GM21360 (cell line): ENCODE measurements at regions not wholly inside any gene's neighbourhood (a gene's known extent, or its start where the extent isn't known, plus 50 kb on each side); places are given as distances from the start of the nearest gene placed in this dataset.

Experiments
- ATAC-seq: cut with Tn5 transposase; IDR thresholded peaks from one replicate; pipeline ENCODE4 v1.9.1; 2021; ENCODE audit warnings: mild to moderate bottlenecking, moderate library complexity; ENCODE audit not compliant: unreplicated experiment

- no peak for ATAC-seq
Observed at GRCh38 chr1:13921190-13921589, 221.2 kb downstream of the PRDM2 start.

DNA sequence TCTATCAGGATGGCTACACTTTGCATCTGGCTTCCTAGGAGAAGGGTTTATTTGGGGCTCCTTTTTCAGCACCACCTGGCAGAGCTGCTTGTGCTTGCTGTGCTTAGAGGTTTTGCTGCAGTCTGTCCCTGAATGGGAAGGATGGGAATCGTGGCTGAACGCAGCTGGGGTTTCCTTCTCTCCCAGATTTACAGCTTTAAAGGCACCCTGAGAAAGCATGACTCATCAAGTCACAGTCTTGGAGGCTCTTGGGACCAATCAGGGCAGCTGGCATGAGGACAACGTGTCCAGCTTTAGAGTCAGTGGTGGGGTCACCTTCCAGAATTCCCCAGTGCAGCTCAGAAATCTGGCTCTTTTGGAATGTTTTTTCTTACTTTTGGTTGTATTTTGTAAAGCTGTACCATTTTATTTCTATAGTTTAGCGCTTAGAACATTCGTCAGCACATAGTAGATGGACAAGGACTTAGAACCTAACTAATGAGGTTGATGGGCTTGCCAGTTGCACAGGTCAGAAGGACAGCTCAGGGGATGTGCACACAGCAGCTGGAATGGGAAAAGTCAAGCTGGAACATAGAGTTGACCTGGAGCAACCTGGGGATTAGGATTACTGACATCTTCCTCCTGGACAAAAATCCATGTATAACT, 222.6 kb downstream of the PRDM2 start:
- ATAC-seq: no peak

DNA sequence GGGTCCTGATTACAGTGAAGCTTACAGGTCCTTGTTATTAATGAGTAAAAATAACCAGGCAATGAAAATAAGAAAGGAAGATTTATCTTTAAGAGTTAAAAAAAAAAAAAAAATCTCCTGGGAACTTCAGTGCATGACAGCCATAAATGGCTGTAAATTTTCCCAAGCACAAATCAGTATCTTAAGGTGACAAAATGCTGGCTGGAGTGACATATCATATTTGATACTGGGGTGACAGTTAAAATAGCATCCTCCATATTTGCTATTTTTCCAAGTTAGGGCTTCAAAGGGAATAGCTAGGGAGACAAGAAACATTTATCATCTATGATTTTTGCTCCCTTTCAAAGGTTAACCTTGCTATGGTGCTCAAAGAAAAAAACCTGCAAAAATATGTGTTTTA, 226.6 kb downstream of the PRDM2 start:
- no peak for ATAC-seq

DNA sequence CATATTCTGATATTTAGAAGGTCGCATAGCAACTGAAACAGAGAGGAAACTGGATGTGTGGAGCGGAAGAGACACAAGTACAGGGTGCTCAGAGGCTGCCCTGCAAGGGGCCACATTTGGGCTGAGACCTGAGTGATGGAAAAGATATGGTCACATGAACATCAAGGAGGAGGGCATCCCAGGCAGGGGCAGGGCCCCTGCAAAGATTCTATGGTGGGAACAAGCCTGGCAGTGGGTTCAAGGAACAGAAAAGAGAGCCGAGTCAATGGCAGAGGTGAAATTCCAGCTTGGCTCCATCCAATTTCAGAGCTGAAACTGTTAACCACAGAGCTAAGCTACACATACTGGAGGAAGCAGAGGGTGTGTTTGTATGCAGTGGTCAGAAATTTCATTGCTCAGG, 227.7 kb downstream of the PRDM2 start:
- ATAC-seq: no peak

- no peak for ATAC-seq
Observed at GRCh38 chr1:13929313-13929712, 229.3 kb downstream of the PRDM2 start.

GRCh38 chr1:13930151-13930550, 230.2 kb downstream of the PRDM2 start:
- no peak for ATAC-seq

GRCh38 chr1:13931226-13931625, 231.2 kb downstream of the PRDM2 start:
- ATAC-seq: no peak

DNA sequence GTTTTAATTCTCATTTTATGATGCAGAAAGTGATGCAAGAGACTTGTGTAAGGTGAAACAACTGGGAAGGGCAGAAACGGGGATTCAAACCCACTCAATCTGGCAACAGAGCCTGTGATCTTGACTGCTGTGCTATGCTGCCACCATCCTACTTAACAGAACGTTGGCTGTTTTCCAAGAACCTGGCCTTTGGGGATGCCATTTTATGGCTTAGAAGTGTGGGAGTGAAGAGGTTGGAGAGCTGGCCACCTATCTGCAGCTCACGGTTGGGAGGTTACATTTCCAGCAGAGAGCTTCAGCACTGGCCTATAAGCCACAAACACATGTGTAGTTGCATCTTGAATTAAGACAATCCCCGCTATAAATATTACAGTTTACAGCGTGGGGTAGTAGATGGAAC, 235.3 kb downstream of the PRDM2 start:
- ATAC-seq: no peak

GRCh38 chr1:13941315-13941714, 241.3 kb downstream of the PRDM2 start:
- ATAC-seq: no peak

GRCh38 chr1:13943055-13943454, 243.1 kb downstream of the PRDM2 start:
- ATAC-seq: no peak

DNA sequence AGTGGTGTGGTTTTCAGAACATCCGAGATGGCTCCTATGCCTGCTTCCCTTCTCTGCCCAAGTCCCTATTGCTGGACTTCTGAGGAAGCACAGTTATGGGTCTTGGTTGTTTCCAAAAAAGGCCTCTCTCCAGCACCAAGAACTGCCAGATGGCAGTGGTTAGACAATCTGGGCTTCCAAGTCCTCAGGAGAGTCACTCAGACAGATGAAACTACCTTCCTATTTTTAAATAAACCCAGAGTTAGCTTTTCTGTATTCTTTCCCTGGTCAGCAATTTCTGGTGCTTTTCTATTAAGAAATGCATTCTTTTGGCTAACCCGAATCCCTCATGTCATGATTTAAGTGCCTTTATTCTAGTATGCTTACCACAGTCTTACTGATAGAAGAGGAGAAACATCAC, 245.9 kb downstream of the PRDM2 start:
- no peak for ATAC-seq

DNA sequence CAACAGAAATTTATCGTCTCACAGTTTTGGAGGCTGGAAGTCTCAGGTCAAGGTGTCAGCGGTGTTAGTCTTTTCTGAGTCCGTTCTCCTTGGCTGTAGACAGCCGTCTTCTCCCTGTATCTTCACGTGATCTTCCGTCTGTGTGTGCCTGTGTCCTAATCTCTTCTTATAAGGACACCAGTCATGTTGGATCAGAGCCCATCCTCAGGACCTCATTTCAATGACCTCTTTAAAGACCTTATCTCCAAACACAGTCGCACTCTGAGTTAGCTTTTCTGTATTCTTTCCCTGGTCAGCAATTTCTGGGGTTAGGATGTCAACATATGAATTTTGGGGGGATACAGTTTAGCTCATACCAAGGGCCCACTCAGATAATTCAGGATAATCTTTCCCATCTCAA, 247.7 kb downstream of the PRDM2 start:
- ATAC-seq: no peak

- ATAC-seq: no peak
Observed at GRCh38 chr1:13948396-13948795, 248.4 kb downstream of the PRDM2 start.

DNA sequence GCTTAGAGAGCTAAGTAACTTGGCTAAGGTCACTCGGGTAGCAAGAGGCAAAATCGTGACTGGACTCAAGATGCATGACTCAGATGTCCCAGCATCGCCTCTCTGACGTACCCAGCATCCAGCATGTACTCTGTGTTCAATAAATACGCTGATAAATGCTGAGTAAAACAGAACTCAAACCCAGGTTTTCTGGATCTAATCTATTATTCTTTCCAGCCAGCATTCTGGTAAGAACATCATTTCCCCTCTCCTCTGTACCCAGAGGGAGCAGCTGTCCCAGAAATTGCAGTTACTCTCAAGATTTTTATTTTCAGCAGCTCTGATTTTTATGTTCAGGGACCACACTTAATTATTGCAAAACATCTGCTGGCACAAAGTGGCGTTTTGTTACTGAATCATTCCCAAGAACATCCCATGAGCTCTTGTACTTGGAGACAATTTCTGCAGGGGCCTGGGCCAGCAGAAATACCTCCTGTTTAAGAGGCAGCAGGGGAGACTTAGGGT, 249.0 kb downstream of the PRDM2 start:
- ATAC-seq: no peak

GRCh38 chr1:13949546-13949945, 249.6 kb downstream of the PRDM2 start:
- ATAC-seq: no peak

DNA sequence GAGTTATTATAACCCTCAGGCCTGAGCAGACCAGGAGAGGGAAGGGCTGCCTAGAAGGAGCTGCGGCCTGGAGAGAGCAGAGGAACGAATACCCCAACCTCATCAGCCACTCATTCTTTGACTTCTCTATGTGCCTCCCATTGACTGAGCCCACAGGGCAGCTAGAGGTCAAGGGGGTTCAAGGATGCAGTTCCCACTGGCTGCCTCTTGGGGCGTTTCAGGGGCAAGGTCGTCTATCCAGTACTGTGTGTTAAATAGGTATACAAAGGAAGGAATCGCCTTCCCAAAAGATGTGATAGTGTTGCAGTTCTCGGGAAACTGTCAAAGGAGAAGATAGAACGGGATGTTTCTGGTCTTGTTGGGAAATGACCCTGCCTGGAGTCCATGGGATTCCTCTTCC, 250.6 kb downstream of the PRDM2 start:
- no peak for ATAC-seq

DNA sequence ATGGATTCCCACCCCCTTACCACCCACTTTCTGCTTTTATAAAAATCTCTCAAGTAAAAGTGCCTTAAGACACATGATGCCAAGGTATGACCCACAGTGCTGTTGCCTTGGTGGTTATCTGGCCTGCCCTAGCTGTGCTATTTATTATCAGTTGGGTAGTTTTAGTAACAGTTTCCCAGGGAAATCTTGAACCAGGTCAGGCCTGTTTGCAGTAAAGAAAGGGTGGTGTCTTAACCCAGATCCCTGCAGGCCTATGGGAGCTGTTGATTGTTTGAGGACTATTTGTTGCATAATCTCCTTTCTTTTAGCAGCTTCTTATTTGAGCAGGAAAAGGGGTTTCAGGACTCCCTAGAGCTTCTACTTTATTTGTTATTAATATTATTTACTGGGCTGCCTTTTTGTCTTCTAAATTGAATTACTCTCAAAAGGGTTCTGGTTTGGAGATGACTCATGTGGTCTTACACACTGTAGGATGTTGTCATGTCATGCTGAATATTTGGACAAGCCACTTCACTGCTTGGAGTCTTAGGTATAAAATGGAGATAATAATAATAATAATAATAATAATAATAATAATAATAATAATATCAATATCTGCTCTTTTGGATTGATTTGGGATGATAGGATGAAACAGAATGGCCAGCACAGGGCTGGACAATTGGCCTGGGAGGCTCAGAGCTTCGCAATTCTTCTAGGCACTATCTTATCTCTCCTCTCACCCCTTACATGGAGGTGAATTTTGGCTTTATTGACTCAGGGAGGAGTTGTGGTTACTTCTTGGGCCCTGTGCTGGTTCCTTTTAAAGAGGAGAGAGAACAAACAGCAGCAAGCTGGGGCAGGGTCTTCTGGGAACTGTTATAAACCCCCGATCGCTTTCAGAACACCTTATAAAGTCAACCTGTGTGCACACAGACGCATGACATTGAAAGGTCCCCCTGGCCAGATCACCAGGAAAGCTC, 252.1 kb downstream of the PRDM2 start:
- no peak for ATAC-seq

- no peak for ATAC-seq
Observed at GRCh38 chr1:13952985-13953384, 253.0 kb downstream of the PRDM2 start.

DNA sequence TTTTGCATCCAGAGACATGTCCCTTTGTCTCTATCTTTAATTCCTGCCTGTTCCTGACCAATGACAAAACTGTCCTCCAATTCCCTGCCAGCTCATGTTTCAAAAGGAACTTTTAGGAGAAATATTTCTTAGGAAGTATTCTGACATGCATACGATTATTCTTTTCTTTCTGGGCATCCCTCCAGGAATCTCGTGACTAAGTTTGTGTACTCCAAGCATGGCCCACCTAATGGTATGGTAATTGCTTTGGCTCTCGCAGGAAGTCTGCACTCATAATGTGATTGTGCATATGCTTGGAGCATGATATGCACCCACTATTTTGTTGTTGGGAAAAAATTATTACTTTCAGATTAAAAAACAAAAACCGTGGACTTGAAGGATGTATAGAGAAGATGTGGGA, 256.4 kb downstream of the PRDM2 start:
- no peak for ATAC-seq

GRCh38 chr1:13960375-13960987, 260.5 kb downstream of the PRDM2 start:
- ATAC-seq: peak; percentile 48

DNA sequence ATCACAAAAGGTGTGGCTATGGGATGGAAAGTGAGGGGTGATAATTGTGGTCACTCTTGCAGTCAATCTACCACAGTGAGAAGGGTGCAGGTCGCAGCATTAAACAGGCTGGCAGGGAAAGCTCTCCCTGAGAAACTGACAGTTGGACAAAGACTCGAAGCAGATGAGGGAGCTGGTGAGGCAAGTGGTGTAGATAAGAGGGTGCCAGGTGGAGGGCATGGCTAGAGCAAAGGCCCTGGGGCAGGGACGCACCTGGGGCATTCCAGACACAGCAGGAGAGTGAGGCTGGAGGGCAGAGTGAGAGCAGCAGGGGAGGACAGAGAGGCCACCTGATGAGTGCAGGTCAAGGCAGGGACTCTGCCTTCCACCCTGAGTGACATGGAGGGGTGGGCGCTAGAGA, 264.8 kb downstream of the PRDM2 start:
- ATAC-seq: no peak
